ENCODE measurements at regions not wholly inside any gene's neighbourhood (a gene's known extent, or its start where the extent isn't known, plus 50 kb on each side); places are given as distances from the start of the nearest gene placed in this dataset.

- H3K36me3 ChIP-seq (ENCODE audit: control insufficient read depth, insufficient read depth, low read length), result no peaks in the 10 kb centered on the region
- no peak overlapping the region for H3K4me2 ChIP-seq (ENCODE audit: low read depth, low read length)
- no peak overlapping the region for H4K5ac ChIP-seq (ENCODE audit: low read depth, low read length)
- POLR2A ChIA-PET (ENCODE audit: unreplicated experiment), result no interaction called here
- no peak overlapping the region for H3K18ac ChIP-seq (ENCODE audit: low read depth, low read length)
- no peaks in the 10 kb centered on the region for H4K20me1 ChIP-seq (ENCODE audit: insufficient read depth, low read length)
- no peak overlapping the region for H3K9ac ChIP-seq (ENCODE audit: low read depth, low read length)
- no peak overlapping the region for H2BK15ac ChIP-seq (ENCODE audit: low read depth, low read length)
- H2AK5ac ChIP-seq (ENCODE audit: low read depth, low read length), result no peak overlapping the region
- H3K9me1 ChIP-seq (ENCODE audit: insufficient read depth, low read length), result no peaks in the 10 kb centered on the region
- no peak overlapping the region for H2BK120ac ChIP-seq (ENCODE audit: low read depth, low read length)
- no peaks in the 10 kb centered on the region for H3K79me1 ChIP-seq (ENCODE audit: low read depth in 1 of 2, low read length in 2 of 2)
- in situ Hi-C loops (cut with MboI; ENCODE audit: low sequenced_read_pairs), result no loop called here
- H3K23ac ChIP-seq (ENCODE audit: low read depth, low read length), result no peak overlapping the region
- no peak for ATAC-seq (ENCODE audit: low read depth)
- no CpG with 5 or more reads among the region's 1 CpG for WGBS, 2 experiments (ENCODE audit: extremely low coverage in 2 of 2, insufficient read length in 1 of 2)
- no peak overlapping the region for H3K4ac ChIP-seq (ENCODE audit: low read depth, low read length)
- intact Hi-C loops (cut with micrococcal nuclease), result no loop called here
- no peaks in the 10 kb centered on the region for H3K4me1 ChIP-seq (ENCODE audit: control insufficient read depth, insufficient read depth, low read length)
- no peaks in the 10 kb centered on the region for H3K9me3 ChIP-seq (ENCODE audit: control insufficient read depth, insufficient read depth, low read length)
- BruUV-seq (replicated peaks), result no TSS peak
- dilution Hi-C loops (cut with HindIII; ENCODE audit: low sequenced_read_pairs, unreplicated experiment), result no loop called here
- no peak for DNase-seq
- no peak overlapping the region for H2BK5ac ChIP-seq (ENCODE audit: low read depth, low read length, poor library complexity, severe bottlenecking)
- H3K27ac ChIP-seq (ENCODE audit: insufficient read depth, low read length), result no peak overlapping the region
- H3K4me3 ChIP-seq (ENCODE audit: insufficient read depth, low read depth, low read length), result no peak overlapping the region
- no peak overlapping the region for H2AFZ ChIP-seq (replicated peaks; ENCODE audit: low read length, poor library complexity)
- no peak for TF ChIP-seq RFX5 (IDR thresholded peaks at IDR 0.05; ENCODE audit: low read depth, low read length)
- no peak for TF ChIP-seq MXI1 (IDR thresholded peaks at IDR 0.05; ENCODE audit: borderline replicate concordance, low read depth, low read length)
- TF ChIP-seq NFE2L2 (IDR thresholded peaks at IDR 0.05; ENCODE audit: low read depth, low read length), result no peak
- no peak for TF ChIP-seq ELK1 (IDR thresholded peaks at IDR 0.05; ENCODE audit: borderline replicate concordance, low read depth, low read length)
- TF ChIP-seq FOS (IDR thresholded peaks at IDR 0.05; ENCODE audit: low read depth, low read length), result no peak
- TF ChIP-seq CTCF (conservative IDR thresholded peaks at IDR 0.05; ENCODE audit: low read depth, low read length), result no peak
- no peak for TF ChIP-seq SMC3 (IDR thresholded peaks at IDR 0.05; ENCODE audit: low read depth, low read length)
- CTCF ChIA-PET, result no interaction called here
- H3K14ac ChIP-seq (replicated peaks; ENCODE audit: low read depth, low read length), result no peak overlapping the region
- H4K8ac ChIP-seq (ENCODE audit: low read depth in 2 of 2, low read length in 2 of 2), result no peak overlapping the region
- no peak overlapping the region for H2BK20ac ChIP-seq (ENCODE audit: low read depth, low read length)
- no peak overlapping the region for H3K56ac ChIP-seq (ENCODE audit: extremely low read depth, insufficient read depth, low read length)
- no peaks in the 10 kb centered on the region for H3K27me3 ChIP-seq (ENCODE audit: control insufficient read depth, insufficient read depth, low read length)
- H2AK9ac ChIP-seq (replicated peaks; ENCODE audit: low read depth, low read length, poor library complexity), result no peak overlapping the region
- no peak overlapping the region for H4K91ac ChIP-seq (ENCODE audit: insufficient read depth, low read depth, low read length)
Observed at GRCh38 chr7:96920713-96921112, 84.6 kb upstream of the DLX6 start.
